GM19035 (cell line): ENCODE measurements at regions not wholly inside any gene's neighbourhood (a gene's known extent, or its start where the extent isn't known, plus 50 kb on each side); places are given as distances from the start of the nearest gene placed in this dataset.
"Not testable (repeated sequence)": the region's sequence is repeated elsewhere in the genome, so short reads cannot be mapped to it uniquely, and the experiment has no call there.

Experiments used
- ATAC-seq: cut with Tn5 transposase; IDR thresholded peaks from one replicate; pipeline ENCODE4 v1.9.1; 2021; ENCODE audit not compliant: unreplicated experiment

GRCh38 chr11:37286890-37287289 lies 688.9 kb upstream of the RAG2 start:
- no peak for ATAC-seq

DNA sequence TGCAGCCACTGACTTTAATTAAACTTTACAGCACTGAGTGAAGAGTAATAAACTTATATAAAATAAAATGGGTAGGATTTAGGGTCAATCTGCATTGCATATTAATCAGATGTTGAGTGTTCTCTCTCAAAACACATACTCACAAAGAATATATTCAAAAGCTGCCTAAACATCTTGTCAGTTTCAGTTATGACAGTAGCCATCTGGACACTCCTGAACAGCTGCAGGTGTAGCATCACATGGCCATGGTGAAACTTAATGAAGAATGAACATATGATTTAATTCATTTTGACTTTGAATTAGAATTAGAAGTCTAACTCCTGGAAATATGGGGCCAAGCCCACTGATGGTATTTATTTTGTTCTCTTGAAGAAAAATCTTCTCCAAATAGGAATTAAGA lies 684.3 kb upstream of the RAG2 start:
- ATAC-seq = no peak

DNA sequence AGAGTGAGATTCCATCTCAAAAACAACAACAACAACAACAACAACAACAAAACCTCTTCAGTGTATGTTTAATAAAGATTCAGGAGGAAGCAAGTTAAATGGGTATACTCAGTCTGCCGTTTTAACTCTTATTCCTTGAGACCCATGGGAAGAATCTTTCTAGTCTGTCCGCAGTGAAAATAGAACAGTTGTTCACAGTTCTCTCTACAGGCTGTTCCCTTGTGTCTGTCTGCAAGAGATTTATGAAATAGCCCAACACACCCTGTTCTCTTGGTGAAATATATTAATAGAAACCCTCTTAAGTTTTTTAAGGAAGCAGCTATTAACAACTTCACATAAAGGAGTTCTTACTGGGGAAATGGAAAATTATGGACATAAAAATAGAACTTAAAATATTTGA lies 682.2 kb upstream of the RAG2 start:
- no peak for ATAC-seq

DNA sequence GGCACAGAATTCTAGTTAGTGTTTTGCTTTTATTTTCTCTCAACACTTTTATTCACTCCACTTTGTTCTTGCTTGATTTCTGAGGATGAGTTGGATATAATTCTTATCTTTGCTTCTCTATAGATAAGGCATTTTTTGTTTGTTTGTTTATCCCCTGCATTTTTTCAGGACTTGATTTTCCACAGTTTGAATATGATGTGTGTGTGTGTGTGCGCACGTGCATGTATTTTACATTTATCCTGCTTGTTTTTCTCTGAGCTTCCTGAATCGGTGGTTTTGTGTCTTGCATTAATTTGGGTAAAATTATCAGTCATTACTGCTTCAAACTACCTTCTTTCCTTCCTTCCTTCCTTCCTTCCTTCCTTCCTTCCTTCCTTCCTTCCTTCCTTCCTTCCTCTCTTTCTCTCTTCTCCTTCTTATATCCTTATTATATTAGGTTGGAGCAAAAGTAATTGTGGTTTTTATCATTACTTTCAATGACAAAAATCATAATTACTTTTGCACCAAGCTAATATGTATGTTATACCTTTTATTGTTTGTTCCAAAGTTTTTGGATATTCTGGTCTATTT lies 679.9 kb upstream of the RAG2 start:
- no peak for ATAC-seq

DNA sequence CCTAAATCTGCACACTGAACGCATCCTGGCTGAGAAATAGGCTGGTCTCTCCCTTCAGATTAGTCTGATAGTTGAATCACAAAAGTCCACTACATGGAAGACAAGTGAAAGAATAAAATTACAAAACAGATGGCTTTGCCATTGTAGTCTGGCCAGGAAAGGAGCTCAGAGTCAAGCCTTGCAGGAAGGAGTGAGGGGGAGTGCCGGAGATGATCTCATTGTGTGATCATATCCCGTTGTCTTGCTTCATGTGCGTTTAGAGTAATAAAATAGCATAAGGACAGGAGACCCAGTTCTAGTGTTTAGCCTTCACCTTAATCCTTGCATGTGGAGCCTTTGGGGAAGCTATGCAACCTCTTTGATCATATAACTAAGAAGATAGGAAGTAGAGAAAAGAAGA lies 666.7 kb upstream of the RAG2 start:
- ATAC-seq = no peak

DNA sequence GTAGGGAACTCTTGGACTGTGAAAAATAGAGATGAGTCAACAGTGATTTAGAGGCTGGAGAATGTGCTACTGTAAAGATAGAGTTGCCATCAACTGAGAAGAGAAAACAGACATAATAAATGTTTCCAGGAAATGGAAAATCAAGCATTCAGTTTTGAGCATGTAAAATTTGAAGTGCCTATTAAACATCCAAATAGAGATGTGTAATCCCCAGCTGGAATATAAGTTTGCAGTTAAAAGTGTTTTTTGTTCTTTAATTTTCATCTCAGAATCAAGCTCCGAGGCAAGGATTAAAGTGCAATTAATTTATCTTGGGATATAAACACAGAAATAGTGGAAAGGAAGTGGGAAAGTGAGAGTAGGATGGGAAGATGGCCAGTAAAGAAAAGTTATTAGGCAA lies 666.0 kb upstream of the RAG2 start:
- ATAC-seq = no peak

GRCh38 chr11:37263467-37263866 lies 665.4 kb upstream of the RAG2 start:
- not testable (repeated sequence) for ATAC-seq

DNA sequence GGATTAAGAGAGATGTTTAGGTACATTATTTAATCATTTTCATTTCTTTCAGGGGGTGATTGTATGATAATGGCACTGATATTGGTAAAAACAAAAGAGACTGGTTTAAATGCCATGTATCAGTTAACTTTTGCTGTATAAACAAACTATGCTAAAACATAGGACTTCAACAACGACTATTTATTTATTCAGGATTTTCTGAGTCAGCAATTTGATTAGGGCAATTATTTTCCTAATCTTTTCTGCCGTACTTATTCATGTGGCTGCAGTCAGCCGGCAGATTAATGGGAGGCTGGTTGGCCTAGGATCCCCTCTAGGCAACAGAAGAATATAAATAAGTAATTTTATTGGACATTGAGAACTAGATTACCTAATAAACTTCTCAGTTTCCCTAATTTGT lies 661.7 kb upstream of the RAG2 start:
- ATAC-seq = no peak

- no peak for ATAC-seq
Observed at GRCh38 chr11:37248145-37248544, 650.1 kb upstream of the RAG2 start.

DNA sequence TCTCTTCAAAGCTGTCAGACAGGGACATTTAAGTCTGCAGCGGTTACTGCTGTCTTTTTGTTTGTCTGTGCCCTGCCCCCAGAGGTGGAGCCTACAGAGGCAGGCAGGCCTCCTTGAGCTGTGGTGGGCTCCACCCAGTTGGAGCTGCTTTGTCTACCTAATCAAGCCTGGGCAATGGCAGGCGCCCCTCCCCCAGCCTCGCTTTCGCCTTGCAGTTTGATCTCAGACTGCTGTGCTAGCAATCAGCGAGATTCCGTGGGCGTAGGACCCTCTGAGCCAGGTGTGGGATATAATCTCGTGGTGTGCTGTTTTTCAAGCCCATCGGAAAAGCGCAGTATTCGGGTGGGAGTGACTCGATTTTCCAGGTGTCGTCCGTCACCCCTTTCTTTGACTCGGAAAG lies 648.1 kb upstream of the RAG2 start:
- not testable (repeated sequence) for ATAC-seq

- ATAC-seq = no peak
Observed at GRCh38 chr11:37230865-37231264, 632.8 kb upstream of the RAG2 start.

GRCh38 chr11:37223962-37224361 lies 625.9 kb upstream of the RAG2 start:
- ATAC-seq = no peak

DNA sequence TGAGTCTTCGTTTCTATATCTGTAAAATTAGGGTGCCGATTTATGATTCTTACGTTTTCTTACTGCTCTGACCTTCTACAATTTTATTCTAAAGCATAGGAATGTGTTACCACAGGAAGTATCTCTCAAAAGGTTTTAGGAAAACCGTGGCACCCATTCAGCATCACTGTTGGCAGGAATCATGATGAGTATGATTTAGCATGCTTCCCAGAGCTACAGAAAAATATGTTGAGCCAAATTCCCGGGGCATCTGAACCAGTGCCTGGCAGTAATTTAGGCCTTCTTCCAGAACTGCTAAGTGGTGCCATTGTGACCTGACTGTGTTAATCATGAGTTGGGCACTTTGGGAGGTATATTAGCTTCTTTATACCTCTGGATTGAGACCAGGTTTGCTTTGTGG lies 605.0 kb upstream of the RAG2 start:
- no peak for ATAC-seq

DNA sequence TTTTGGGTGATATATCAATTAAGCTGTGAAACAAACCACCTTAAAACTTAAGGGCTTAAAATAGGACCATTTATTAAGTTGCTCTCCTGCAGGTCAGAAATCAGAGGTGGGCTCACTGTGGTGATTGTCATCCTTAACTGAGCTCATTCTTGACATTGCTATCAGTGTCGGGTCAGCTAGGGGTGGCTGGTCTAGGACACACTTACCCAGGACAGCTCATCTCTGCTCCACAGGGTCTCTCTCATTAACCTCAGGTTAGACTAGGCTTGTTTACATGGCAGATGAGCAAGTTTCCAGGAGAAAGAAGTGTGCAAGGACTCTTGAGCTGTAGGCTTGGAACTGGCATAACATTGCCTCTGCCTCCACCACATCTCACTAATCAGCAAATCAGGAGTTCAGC lies 601.0 kb upstream of the RAG2 start:
- ATAC-seq = no peak

GRCh38 chr11:37184326-37184725 lies 586.3 kb upstream of the RAG2 start:
- ATAC-seq = no peak

DNA sequence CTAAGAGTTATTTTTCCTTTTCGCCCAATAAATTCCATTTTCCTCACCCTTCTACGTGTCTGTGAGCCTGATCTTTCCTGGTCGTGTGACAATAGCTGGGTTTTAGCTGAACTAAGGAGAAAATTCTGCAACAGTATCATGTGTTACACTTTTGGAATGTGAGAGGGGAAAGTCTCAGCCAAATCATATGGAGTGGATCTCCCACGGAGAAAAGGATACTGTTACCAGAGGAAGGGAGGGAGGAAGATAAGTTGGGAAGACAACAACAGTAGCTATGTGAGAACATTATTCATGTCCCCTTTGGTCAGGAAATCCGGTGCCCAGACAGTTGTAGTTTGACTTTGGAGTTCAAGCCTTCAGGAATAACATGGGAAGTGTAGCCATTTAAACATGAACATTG lies 584.0 kb upstream of the RAG2 start:
- no peak for ATAC-seq

GRCh38 chr11:37177721-37178120 lies 579.7 kb upstream of the RAG2 start:
- ATAC-seq = no peak

- ATAC-seq = no peak
Observed at GRCh38 chr11:37171451-37171850, 573.4 kb upstream of the RAG2 start.

GRCh38 chr11:37170311-37170710 lies 572.3 kb upstream of the RAG2 start:
- no peak for ATAC-seq

- not testable (repeated sequence) for ATAC-seq
Observed at GRCh38 chr11:37145434-37145833, 547.4 kb upstream of the RAG2 start.

GRCh38 chr11:37142591-37142990 lies 544.6 kb upstream of the RAG2 start:
- no peak for ATAC-seq

DNA sequence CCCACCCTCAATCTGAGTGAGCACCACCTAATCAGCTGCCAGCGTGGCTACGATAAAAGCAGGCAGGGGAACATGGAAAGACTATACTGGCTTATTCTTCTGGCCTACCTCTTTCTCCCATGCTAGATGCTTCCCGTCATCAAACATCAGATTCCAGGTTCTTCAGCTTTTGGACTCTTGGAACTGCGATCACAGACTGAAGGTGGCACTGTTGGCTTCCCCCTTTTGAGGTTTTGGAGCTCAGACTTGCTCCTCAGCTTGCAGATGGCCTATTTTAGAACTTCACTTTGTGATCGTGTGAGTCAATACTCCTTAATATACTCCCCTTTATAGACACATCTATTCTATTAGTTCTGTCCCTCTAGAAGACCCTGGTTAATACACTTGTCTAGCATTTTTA lies 543.7 kb upstream of the RAG2 start:
- no peak for ATAC-seq

GRCh38 chr11:37135606-37136005 lies 537.6 kb upstream of the RAG2 start:
- ATAC-seq = not testable (repeated sequence)

DNA sequence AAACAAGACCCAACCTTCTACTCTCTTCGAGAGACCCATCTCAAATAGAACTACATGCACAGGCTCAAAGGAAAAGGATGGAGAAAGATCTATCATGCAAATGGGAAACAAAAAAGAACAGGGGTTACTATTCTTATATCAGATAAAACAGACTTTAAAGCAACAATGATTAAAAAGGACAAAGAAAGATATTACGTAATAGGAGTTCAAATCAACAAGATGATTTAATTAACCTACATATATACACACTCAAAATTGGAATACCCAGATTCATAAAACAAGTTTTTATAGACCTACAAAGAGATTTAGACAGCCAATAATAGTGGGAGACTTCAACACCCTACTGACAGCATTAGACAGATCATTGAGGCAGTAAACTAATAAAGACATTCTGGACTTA lies 536.6 kb upstream of the RAG2 start:
- no peak for ATAC-seq
